ENCODE measurements at regions not wholly inside any gene's neighbourhood (a gene's known extent, or its start where the extent isn't known, plus 50 kb on each side); places are given as distances from the start of the nearest gene placed in this dataset.

- Histone ChIP-seq H3K4me3 (ENCODE audit: low read depth, low read length) (no peak overlapping the region), H3K36me3 (no peaks in the 10 kb centered on the region), H3K4me1 (no peaks in the 10 kb centered on the region), H3K27me3 (no peaks in the 10 kb centered on the region; the same call in 1 of the 2 replicates), H3K9me3 (no peaks in the 10 kb centered on the region)
- no peak for DNase-seq
- TF ChIP-seq CTCF (IDR thresholded peaks at IDR 0.05; ENCODE audit: low read depth, low read length) = no peak
Observed at GRCh38 chr5:143576711-143577484, 173.4 kb upstream of the NR3C1 start.

GRCh38 chr5:143575286-143575685 is 171.8 kb upstream of the NR3C1 start:
- TF ChIP-seq CTCF (IDR thresholded peaks at IDR 0.05; ENCODE audit: low read depth, low read length) = no peak
- no peak for DNase-seq
- no peaks in the 10 kb centered on the region for H3K36me3 ChIP-seq
- no peaks in the 10 kb centered on the region; the same call in 1 of the 2 replicates for H3K27me3 ChIP-seq
- no peaks in the 10 kb centered on the region for H3K9me3 ChIP-seq
- H3K4me1 ChIP-seq = no peaks in the 10 kb centered on the region
- H3K4me3 ChIP-seq (ENCODE audit: low read depth, low read length) = no peak overlapping the region

GRCh38 chr5:143574236-143574635 is 170.8 kb upstream of the NR3C1 start:
- H3K4me3 ChIP-seq (ENCODE audit: low read depth, low read length) = no peak overlapping the region
- no peaks in the 10 kb centered on the region for H3K4me1 ChIP-seq
- H3K36me3 ChIP-seq = no peaks in the 10 kb centered on the region
- no peak for TF ChIP-seq CTCF (IDR thresholded peaks at IDR 0.05; ENCODE audit: low read depth, low read length)
- no peak for DNase-seq
- no peaks in the 10 kb centered on the region for H3K9me3 ChIP-seq
- no peaks in the 10 kb centered on the region; the same call in 1 of the 2 replicates for H3K27me3 ChIP-seq

GRCh38 chr5:143573568-143574170 is 170.2 kb upstream of the NR3C1 start:
- no peak overlapping the region for H3K4me3 ChIP-seq (ENCODE audit: low read depth, low read length)
- DNase-seq = no peak

GRCh38 chr5:143572671-143573070 is 169.2 kb upstream of the NR3C1 start:
- TF ChIP-seq CTCF (IDR thresholded peaks at IDR 0.05; ENCODE audit: low read depth, low read length) = no peak
- no peak for DNase-seq
- no peaks in the 10 kb centered on the region; the same call in 1 of the 2 replicates for H3K27me3 ChIP-seq

More at GRCh38 chr5:143573568-143574170, 170.2 kb upstream of the NR3C1 start:
- no peak for TF ChIP-seq CTCF (IDR thresholded peaks at IDR 0.05; ENCODE audit: low read depth, low read length)
- H3K9me3 ChIP-seq = no peaks in the 10 kb centered on the region
- H3K36me3 ChIP-seq = no peaks in the 10 kb centered on the region
- no peaks in the 10 kb centered on the region; the same call in 1 of the 2 replicates for H3K27me3 ChIP-seq
- H3K4me1 ChIP-seq = no peaks in the 10 kb centered on the region

More at GRCh38 chr5:143572671-143573070, 169.2 kb upstream of the NR3C1 start:
- Histone ChIP-seq H3K9me3 (no peaks in the 10 kb centered on the region), H3K36me3 (no peaks in the 10 kb centered on the region), H3K4me1 (no peaks in the 10 kb centered on the region), H3K4me3 (ENCODE audit: low read depth, low read length) (no peak overlapping the region)
